ENCODE measurements at regions not wholly inside any gene's neighbourhood (a gene's known extent, or its start where the extent isn't known, plus 50 kb on each side); places are given as distances from the start of the nearest gene placed in this dataset.

DNA sequence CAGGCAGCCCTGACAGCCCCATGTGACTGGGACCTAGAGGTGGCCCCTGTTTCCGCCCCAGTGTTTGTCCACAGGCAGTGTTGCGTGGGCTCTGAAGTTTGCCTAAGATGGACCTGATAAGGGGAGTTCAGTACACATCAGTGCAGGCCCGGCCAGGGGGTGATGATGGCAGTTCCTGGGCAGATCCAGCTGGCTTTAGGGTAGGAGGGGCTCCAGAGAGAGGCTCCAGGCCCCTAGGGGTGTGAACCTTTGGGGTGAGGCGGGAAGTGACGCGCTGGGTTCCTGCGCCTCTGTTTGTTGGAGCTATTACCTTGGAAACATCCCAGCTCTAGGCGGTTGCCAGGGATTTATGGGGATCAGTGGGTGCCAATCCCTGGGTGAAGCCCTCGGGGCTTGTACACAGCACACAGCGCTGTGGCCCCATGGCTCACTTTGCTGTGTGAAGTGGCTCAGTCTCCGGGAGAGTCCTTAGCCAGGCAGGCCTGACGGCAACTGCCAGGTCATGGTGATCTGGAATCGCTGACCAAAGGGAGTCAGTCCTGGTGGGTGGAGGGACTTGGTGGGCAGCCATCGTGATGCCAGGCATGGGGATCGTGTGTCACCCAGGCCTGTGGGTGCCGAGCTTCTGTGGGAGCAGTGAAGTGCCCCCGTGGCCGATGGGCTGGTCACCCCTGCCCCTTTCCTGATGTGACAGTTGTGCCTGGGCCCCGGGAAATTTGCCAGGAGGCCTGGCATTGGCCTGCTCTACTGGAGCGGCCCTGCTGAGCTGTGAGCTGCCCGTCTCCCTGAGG is 146.1 kb downstream of the SEC14L1 start:
- TF ChIP-seq POLR2A (IDR thresholded peaks at IDR 0.05), result no peak
- TF ChIP-seq, protein P1, sequence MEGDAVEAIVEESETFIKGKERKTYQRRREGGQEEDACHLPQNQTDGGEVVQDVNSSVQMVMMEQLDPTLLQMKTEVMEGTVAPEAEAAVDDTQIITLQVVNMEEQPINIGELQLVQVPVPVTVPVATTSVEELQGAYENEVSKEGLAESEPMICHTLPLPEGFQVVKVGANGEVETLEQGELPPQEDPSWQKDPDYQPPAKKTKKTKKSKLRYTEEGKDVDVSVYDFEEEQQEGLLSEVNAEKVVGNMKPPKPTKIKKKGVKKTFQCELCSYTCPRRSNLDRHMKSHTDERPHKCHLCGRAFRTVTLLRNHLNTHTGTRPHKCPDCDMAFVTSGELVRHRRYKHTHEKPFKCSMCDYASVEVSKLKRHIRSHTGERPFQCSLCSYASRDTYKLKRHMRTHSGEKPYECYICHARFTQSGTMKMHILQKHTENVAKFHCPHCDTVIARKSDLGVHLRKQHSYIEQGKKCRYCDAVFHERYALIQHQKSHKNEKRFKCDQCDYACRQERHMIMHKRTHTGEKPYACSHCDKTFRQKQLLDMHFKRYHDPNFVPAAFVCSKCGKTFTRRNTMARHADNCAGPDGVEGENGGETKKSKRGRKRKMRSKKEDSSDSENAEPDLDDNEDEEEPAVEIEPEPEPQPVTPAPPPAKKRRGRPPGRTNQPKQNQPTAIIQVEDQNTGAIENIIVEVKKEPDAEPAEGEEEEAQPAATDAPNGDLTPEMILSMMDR (IDR thresholded peaks at IDR 0.05), result no peak
